HG03135 (cell line): ENCODE measurements at regions not wholly inside any gene's neighbourhood (a gene's known extent, or its start where the extent isn't known, plus 50 kb on each side); places are given as distances from the start of the nearest gene placed in this dataset.

Source experiments
- ATAC-seq: cut with Tn5 transposase; IDR thresholded peaks from one replicate; pipeline ENCODE4 v1.9.1; 2021; ENCODE audit warnings: mild to moderate bottlenecking, moderate library complexity; ENCODE audit not compliant: unreplicated experiment

DNA sequence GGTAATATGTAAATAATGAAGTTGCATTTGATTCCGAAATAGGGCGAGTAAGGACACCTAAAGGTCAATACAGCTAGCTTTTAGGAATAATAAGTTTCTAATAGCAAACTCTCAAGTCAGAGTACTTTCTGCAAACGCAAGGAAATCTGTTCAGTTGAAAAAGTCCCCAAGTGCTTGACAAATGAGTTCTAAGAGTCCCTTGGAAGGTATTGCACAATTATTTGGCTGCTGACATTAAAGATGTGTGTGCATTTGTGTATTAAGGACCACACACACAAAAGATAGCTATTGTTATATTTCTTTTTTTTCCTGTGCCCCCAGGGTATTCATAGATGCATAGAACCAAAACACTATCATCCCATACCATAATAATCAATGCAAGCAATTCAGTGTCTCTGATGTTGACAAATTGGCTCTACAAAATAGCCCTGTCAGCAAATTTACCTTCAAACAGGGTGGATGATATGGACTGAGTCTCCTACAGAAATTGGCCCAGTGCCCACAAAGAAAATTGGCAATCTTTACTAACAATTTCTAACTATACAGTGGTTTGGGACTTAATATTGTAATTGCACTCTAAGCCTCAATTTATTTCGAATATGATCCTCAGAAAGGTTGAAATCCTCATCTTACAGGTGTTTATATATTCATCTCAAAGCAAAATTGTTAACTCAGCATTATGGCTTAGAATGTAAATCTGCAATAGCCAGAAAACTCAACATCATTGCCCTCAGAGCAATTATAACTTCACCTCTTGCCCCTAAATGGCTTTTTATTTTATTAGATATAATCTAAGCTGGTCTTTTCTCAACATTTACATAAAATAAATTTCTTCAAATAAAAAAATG is 827.2 kb downstream of the MAT2B start:
- no peak for ATAC-seq

DNA sequence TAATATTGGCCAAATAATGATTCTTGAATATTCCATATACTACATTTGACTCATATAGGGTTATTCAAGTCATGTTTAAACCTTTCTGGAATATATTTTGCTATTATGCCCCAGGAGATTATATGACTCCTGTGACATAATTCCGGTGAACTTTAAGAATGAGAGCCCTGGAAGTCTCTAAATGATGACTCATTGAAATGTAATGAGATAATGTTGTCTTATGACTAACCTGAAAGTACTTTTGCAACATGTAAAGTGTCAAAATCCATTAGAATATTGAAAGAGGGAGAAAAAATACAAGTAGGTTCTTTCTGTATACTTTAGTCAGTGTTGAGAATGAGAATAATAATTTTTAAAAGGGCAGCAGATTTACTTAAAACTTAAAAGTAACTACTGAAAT is 830.4 kb downstream of the MAT2B start:
- ATAC-seq: no peak

DNA sequence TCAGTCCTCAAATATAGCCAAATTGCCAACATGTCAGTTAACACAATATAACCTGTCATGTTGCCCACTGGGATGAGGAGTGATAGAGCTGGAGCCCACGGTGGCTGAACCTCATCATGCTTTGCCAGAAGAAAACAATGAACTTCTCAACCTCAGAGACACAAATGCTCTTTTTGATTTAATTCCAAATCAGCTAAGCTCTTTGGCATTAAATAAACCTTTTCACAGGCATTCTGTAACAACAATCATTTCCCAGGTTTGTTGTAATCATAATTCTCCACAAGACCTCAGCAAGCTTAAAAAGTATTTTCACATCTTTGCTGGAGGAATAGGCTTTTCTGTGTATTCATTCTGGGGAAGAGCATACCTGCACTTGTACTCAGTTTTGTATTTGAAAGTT is 830.9 kb downstream of the MAT2B start:
- no peak for ATAC-seq

DNA sequence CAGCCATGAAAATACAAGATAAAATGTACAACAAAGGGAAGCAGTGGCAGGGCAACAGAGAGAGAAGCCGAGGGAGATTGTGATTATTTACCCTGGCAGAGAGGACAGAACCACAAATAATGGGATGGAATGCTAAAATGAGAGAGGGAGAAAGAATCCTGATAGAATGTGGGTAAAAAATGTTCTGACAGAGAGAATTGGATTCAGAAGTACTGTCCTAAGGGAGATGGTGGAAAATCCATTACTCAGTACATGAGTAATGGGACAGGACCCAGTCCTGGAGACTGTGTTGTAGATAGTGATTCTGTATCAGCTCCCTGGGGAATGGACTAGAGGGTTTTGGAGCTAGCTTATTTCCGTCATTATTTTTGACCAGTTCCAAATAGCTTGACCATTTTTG is 831.5 kb downstream of the MAT2B start:
- no peak for ATAC-seq

- ATAC-seq: no peak
Observed at GRCh38 chr5:164341056-164341619, 835.7 kb downstream of the MAT2B start.

GRCh38 chr5:164345173-164345849 is 839.9 kb downstream of the MAT2B start:
- no peak for ATAC-seq

- ATAC-seq: no peak
Observed at GRCh38 chr5:164345853-164346252, 840.4 kb downstream of the MAT2B start.

DNA sequence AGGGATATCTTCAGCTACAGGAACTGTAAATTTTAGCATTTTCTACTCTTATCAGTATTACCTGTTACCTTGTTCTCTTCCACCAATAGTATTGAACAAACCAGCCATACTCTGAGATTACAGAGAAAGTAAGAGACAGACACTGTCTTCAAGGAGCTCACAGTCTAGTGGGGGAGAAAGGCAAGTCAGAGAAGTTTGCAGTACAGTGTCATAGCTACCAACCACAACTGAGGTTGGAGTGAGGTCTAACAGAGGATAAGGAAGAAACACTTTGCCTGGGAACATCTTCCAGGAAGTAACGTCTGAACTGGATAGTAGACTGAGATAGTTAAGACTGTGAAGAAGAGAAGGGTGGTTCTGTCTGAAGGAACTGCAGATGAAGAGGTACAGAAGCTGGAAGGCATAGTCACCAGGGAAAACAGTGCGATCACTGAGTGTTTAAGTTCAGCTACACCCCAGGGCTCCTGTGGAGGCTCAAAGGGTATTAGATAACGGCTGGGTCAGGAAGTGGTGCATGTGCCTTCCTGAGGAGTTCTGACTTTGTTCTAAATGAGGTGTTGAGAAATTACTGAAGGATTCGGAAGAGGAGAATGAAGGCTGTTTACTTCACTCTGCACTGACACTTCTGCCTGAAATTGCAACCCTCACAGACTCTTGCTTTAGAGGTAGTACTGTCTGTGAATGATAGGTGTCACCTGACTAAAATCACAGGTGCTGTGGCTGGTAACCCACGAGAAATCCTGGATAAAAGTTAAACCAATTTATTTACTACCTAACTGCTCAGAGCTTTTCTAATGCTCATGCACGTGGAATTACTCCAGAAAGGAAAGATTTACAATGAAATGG is 841.6 kb downstream of the MAT2B start:
- no peak for ATAC-seq

DNA sequence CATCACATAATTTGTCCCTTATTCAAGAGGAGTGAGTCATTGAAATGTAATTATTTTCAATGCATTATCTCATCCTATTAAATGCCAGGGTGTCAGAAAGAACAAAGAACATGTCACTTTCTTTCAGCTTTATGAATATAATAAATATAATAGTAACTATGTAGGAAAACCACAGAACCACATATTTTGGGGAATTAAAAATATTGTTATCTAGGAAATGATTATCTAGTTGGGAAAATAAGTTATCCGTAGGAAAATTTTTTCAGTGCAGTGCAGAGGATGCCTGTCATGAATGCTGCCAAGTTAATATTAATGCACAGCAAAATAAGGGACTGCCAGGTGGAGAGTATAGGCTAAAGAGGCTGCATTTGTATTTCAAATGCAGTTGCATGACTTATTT is 844.8 kb downstream of the MAT2B start:
- no peak for ATAC-seq

- no peak for ATAC-seq
Observed at GRCh38 chr5:164351245-164351834, 845.9 kb downstream of the MAT2B start.

GRCh38 chr5:164352695-164353094 is 847.3 kb downstream of the MAT2B start:
- ATAC-seq: no peak

DNA sequence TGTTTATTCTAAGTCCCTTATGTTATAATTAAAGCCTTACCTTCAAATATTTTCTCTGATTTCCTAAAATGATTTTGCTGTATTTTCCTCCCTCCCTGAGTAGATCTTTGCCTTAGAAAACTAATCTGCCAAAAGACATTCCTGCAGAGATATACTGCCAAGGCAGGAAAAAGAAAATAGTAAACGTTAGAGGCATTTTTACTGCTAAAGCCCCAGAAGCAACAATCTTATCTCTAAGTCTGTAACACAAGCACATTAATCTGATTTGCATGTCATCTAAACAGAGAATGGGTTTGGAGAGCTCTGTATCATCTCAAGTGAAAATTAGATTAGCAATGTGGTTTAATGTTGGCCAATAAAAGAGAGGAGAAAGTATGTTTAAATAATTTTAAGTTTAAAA is 847.7 kb downstream of the MAT2B start:
- ATAC-seq: no peak

GRCh38 chr5:164354139-164354751 is 848.8 kb downstream of the MAT2B start:
- ATAC-seq: no peak

GRCh38 chr5:164355267-164355830 is 849.9 kb downstream of the MAT2B start:
- no peak for ATAC-seq

- ATAC-seq: no peak
Observed at GRCh38 chr5:164356790-164357189, 851.4 kb downstream of the MAT2B start.

- no peak for ATAC-seq
Observed at GRCh38 chr5:164357395-164358033, 852.1 kb downstream of the MAT2B start.

GRCh38 chr5:164358531-164359259 is 853.3 kb downstream of the MAT2B start:
- no peak for ATAC-seq

GRCh38 chr5:164359260-164360255 is 854.1 kb downstream of the MAT2B start:
- ATAC-seq: no peak
